Osteocyte (in vitro differentiated cells): ENCODE measurements at regions not wholly inside any gene's neighbourhood (a gene's known extent, or its start where the extent isn't known, plus 50 kb on each side); places are given as distances from the start of the nearest gene placed in this dataset.

Source experiments
- DNase-seq: peaks from one replicate; pipeline ENCODE4 v3.0.0; 2021; ENCODE audit warnings: mixed read lengths; ENCODE audit not compliant: unreplicated experiment; ENCODE audit errors: extremely low spot score
- H3K27ac Mint-ChIP-seq: one replicate; pipeline ENCODE4 v1.8.0; 2021; ENCODE audit warnings: mild to moderate bottlenecking, mixed read lengths; ENCODE audit not compliant: unreplicated experiment
- H3K27me3 Mint-ChIP-seq: one replicate; pipeline ENCODE4 v1.8.0; 2021; ENCODE audit warnings: mixed read lengths; ENCODE audit not compliant: unreplicated experiment
- H3K36me3 Mint-ChIP-seq: one replicate; pipeline ENCODE4 v1.8.0; 2021; ENCODE audit warnings: mixed read lengths; ENCODE audit not compliant: unreplicated experiment
- H3K4me1 Mint-ChIP-seq: one replicate; pipeline ENCODE4 v1.8.0; 2021; ENCODE audit warnings: mixed read lengths; ENCODE audit not compliant: unreplicated experiment
- H3K4me3 Mint-ChIP-seq: one replicate; pipeline ENCODE4 v1.8.0; 2021; ENCODE audit warnings: mild to moderate bottlenecking, moderate library complexity, mixed read lengths; ENCODE audit not compliant: unreplicated experiment
- H3K9me3 Mint-ChIP-seq: one replicate; pipeline ENCODE4 v1.8.0; 2021; ENCODE audit warnings: mixed read lengths; ENCODE audit not compliant: unreplicated experiment
- CTCF ChIP-seq: fragments of 200-600 bp; sonication (generic); IDR thresholded peaks from 2 replicates; pipeline ENCODE4 v1.5.0; 2021; ENCODE audit warnings: antibody characterized with exemption, mild to moderate bottlenecking, moderate library complexity

- H3K4me3 Mint-ChIP-seq = no peak overlapping the region
- H3K9me3 Mint-ChIP-seq = no peaks in the 10 kb centered on the region
- no peak overlapping the region for H3K27ac Mint-ChIP-seq
- no peaks in the 10 kb centered on the region for H3K4me1 Mint-ChIP-seq
- H3K36me3 Mint-ChIP-seq = no peaks in the 10 kb centered on the region
- H3K27me3 Mint-ChIP-seq = peaks cover 47% of the 10 kb centered on the region
- TF ChIP-seq CTCF = no peak
- DNase-seq = no peak
These were observed 626.9 kb upstream of the PTGER4 start for GRCh38 chr5:40052808-40053207.

GRCh38 chr5:40046792-40047191 is 622.0 kb upstream of the DAB2 start:
- no peaks in the 10 kb centered on the region for H3K36me3 Mint-ChIP-seq
- no peak for TF ChIP-seq CTCF
- peaks cover 53% of the 10 kb centered on the region for H3K27me3 Mint-ChIP-seq
- H3K4me1 Mint-ChIP-seq = no peaks in the 10 kb centered on the region
- no peak overlapping the region for H3K27ac Mint-ChIP-seq
- H3K9me3 Mint-ChIP-seq = no peaks in the 10 kb centered on the region
- H3K4me3 Mint-ChIP-seq = no peak overlapping the region
- no peak for DNase-seq

GRCh38 chr5:40045429-40045828 is 620.6 kb upstream of the DAB2 start:
- DNase-seq = no peak
- Mint-ChIP-seq H3K9me3 (no peaks in the 10 kb centered on the region), H3K36me3 (no peaks in the 10 kb centered on the region), H3K4me3 (no peak overlapping the region), H3K27me3 (peaks cover 44% of the 10 kb centered on the region), H3K4me1 (no peaks in the 10 kb centered on the region), H3K27ac (no peak overlapping the region)
- TF ChIP-seq CTCF = no peak

DNA sequence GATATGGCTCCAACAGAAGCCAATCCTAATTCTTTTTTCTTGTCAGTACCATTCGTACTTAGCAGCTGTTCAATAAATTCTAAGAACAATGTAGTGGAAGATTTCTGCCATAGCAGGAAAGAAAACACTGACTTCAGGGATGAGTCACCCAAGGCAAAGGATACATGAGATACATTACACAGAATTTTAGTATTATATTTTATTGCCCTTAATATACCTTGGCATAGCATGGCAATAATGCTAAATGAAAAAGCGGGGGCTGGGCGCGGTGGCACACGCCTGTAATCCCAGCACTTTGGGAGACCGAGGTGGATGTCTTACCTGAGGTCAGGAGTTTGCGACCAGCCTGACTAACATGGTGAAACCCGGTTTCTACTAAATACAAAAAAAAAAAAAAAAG is 619.1 kb upstream of the DAB2 start:
- H3K27ac Mint-ChIP-seq = no peak overlapping the region
- no peaks in the 10 kb centered on the region for H3K36me3 Mint-ChIP-seq
- TF ChIP-seq CTCF = no peak
- no peak for DNase-seq
- H3K4me3 Mint-ChIP-seq = no peak overlapping the region
- peaks cover 36% of the 10 kb centered on the region for H3K27me3 Mint-ChIP-seq
- no peaks in the 10 kb centered on the region for H3K9me3 Mint-ChIP-seq
- no peaks in the 10 kb centered on the region for H3K4me1 Mint-ChIP-seq

DNA sequence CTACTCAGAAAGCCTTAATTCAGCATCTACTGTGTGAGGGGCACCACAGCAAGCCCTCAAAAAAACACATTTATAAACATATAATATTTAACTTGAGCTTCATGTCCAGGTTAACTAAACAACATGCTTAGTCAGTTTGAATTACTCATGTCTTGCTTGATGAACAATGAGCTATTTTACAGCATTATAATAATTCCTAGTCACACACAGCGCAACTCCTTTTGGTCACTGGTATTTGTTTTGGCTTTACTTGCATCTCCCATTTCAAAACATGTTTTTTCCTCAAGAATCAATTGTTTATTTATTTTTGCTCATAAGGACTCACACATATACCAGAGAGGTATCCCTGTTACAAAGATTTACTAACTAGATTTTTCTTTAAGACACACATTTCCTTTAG is 616.7 kb upstream of the DAB2 start:
- no peak overlapping the region for H3K4me3 Mint-ChIP-seq
- no peaks in the 10 kb centered on the region for H3K4me1 Mint-ChIP-seq
- H3K9me3 Mint-ChIP-seq = no peaks in the 10 kb centered on the region
- no peak for DNase-seq
- TF ChIP-seq CTCF = no peak
- H3K27ac Mint-ChIP-seq = no peak overlapping the region
- no peaks in the 10 kb centered on the region for H3K36me3 Mint-ChIP-seq
- H3K27me3 Mint-ChIP-seq = peaks cover 33% of the 10 kb centered on the region
